HFF-Myc (cell line): ENCODE measurements at regions not wholly inside any gene's neighbourhood (a gene's known extent, or its start where the extent isn't known, plus 50 kb on each side); places are given as distances from the start of the nearest gene placed in this dataset.
"Not testable (repeated sequence)": the region's sequence is repeated elsewhere in the genome, so short reads cannot be mapped to it uniquely, and the experiment has no call there.

Experiments used
- DNase-seq: peaks from one replicate; pipeline ENCODE4 v3.0.0-alpha.2; 2011; ENCODE audit warnings: low read depth; ENCODE audit errors: extremely low read depth
- H3K4me3 ChIP-seq: replicated peaks from 2 replicates; pipeline ENCODE4 v1.5.1; 2011; ENCODE audit warnings: low read depth, mild to moderate bottlenecking, control low read depth, low read length
- CTCF ChIP-seq: IDR thresholded peaks from 2 replicates; pipeline ENCODE4 v1.5.1; 2012; ENCODE audit warnings: mild to moderate bottlenecking, low read depth, low read length, control low read depth; ENCODE audit errors: missing control alignments

- TF ChIP-seq CTCF = no peak
- DNase-seq = no peak
- H3K4me3 ChIP-seq = no peak overlapping the region
Observed at GRCh38 chr15:59814409-59814808, 125.3 kb upstream of the BNIP2 start.

GRCh38 chr15:59812889-59813288 is 123.8 kb upstream of the BNIP2 start:
- no peak overlapping the region for H3K4me3 ChIP-seq
- no peak for DNase-seq
- TF ChIP-seq CTCF = no peak

GRCh38 chr15:59812250-59812870 is 123.2 kb upstream of the BNIP2 start:
- TF ChIP-seq CTCF = no peak
- no peak for DNase-seq
- no peak overlapping the region for H3K4me3 ChIP-seq

- DNase-seq, H3K4me3 ChIP-seq: not testable (repeated sequence)
Observed at GRCh38 chr15:59803293-59803966, 114.3 kb upstream of the BNIP2 start.

- TF ChIP-seq CTCF = no peak
- H3K4me3 ChIP-seq = no peak overlapping the region
- no peak for DNase-seq
Observed at GRCh38 chr15:59801649-59802048, 112.5 kb upstream of the BNIP2 start.

GRCh38 chr15:59798605-59798917 is 109.4 kb upstream of the BNIP2 start:
- no peak for TF ChIP-seq CTCF
- no peak for DNase-seq
- H3K4me3 ChIP-seq = no peak overlapping the region

GRCh38 chr15:59797756-59798604 is 108.9 kb upstream of the BNIP2 start:
- no peak for TF ChIP-seq CTCF
- no peak for DNase-seq
- no peak overlapping the region for H3K4me3 ChIP-seq
